CD4-positive, alpha-beta T cell (primary cell): ENCODE measurements at regions not wholly inside any gene's neighbourhood (a gene's known extent, or its start where the extent isn't known, plus 50 kb on each side); places are given as distances from the start of the nearest gene placed in this dataset.

ENCODE experiments used
- ATAC-seq: fragments of 200-7000 bp; cut with Tn5 transposase; one replicate; pipeline ENCODE4 v1.10.0; 2022; ENCODE audit warnings: mild to moderate bottlenecking; ENCODE audit not compliant: poor library complexity
- CTCF ChIA-PET: fragments of 350-600 bp; sonication (Branson Sonifier 250); formaldehyde crosslinking; loops from one replicate; lab custom pipeline; 2021; ENCODE audit warnings: antibody characterized with exemption, inconsistent platforms; lab: Charles Lee
- POLR2A ChIA-PET: fragments of 350-600 bp; sonication (Branson Sonifier 250); formaldehyde crosslinking; loops from one replicate; lab custom pipeline; 2021; ENCODE audit warnings: antibody characterized with exemption, inconsistent platforms; lab: Charles Lee
- DNase-seq, 14 experiments: peaks; one replicate each; pipeline ENCODE4 v3.0.0-alpha.2; 2013 to 2020; ENCODE audit warnings: mixed read lengths in 2 of 14
- H3K27ac ChIP-seq, 2 donors: one replicate each; pipeline versions ENCODE4 v1.5.1 to v1.7.0; 2013; ENCODE audit warnings: low read length in 2 of 2, low read depth in 1 of 2, mild to moderate bottlenecking in 1 of 2
- H3K27me3 ChIP-seq, 2 experiments: 1 replicate in 1 of 2; 2 replicates in 1 of 2; pipeline versions ENCODE4 v1.6.1 to v1.7.0; 2013; ENCODE audit warnings: low read length in 2 of 2, control low read depth in 1 of 2, mild to moderate bottlenecking in 1 of 2, moderate library complexity in 1 of 2; ENCODE audit not compliant: insufficient read depth in 2 of 2, control insufficient read depth in 1 of 2
- H3K36me3 ChIP-seq: one replicate; pipeline ENCODE4 v1.6.1; 2013; ENCODE audit warnings: low read length, control low read depth; ENCODE audit not compliant: insufficient read depth
- H3K4me1 ChIP-seq: one replicate; pipeline ENCODE4 v1.6.1; 2013; ENCODE audit warnings: low read length, control low read depth; ENCODE audit not compliant: insufficient read depth
- H3K4me3 ChIP-seq: one replicate; pipeline ENCODE4 v1.5.1; 2013; ENCODE audit warnings: mild to moderate bottlenecking, low read length, moderate library complexity
- H3K9me3 ChIP-seq, 2 experiments: 1 replicate in 1 of 2; 2 replicates in 1 of 2; pipeline versions ENCODE4 v1.6.1 to v1.7.0; 2013; ENCODE audit warnings: low read length in 2 of 2, mild to moderate bottlenecking in 2 of 2, control low read depth in 1 of 2, moderate library complexity in 1 of 2; ENCODE audit not compliant: control insufficient read depth in 1 of 2, insufficient read depth in 1 of 2
- H3K27ac Mint-ChIP-seq: one replicate; pipeline ENCODE4 v1.8.0; 2020; ENCODE audit warnings: mixed read lengths
- H3K27me3 Mint-ChIP-seq: one replicate; pipeline ENCODE4 v1.8.0; 2021; ENCODE audit warnings: mixed read lengths
- H3K36me3 Mint-ChIP-seq: one replicate; pipeline ENCODE4 v1.8.0; 2021; ENCODE audit warnings: low read depth, mixed read lengths
- H3K4me1 Mint-ChIP-seq: one replicate; pipeline ENCODE4 v1.8.0; 2021; ENCODE audit warnings: low read depth, mixed read lengths
- H3K4me3 Mint-ChIP-seq: one replicate; pipeline ENCODE4 v1.8.0; 2020; ENCODE audit warnings: mild to moderate bottlenecking, mixed read lengths
- H3K9me3 Mint-ChIP-seq: one replicate; pipeline ENCODE4 v1.8.0; 2020; ENCODE audit warnings: mixed read lengths
- CTCF ChIP-seq: fragments of 200-600 bp; IDR thresholded peaks from one replicate; pipeline ENCODE4 v1.8.0; 2022; ENCODE audit warnings: antibody characterized with exemption, mild to moderate bottlenecking
- intact Hi-C, 2 experiments: fragments of 100-400 bp; cut with DNase I in 1 of 2; cut with micrococcal nuclease in 1 of 2; formaldehyde crosslinking; loops; one replicate each; pipeline versions ENCODE4 v1.15.1 to v1.9.0; 2023 to 2025; cut with DNase I, micrococcal nuclease

GRCh38 chr4:18675586-18676525, 654.3 kb upstream of the LCORL start:
- no peaks in the 10 kb centered on the region for H3K4me1 ChIP-seq
- no peak overlapping the region for H3K4me3 ChIP-seq
- no peak overlapping the region for H3K4me3 Mint-ChIP-seq
- no peaks in the 10 kb centered on the region for H3K27me3 ChIP-seq
- H3K9me3 Mint-ChIP-seq, result no peaks in the 10 kb centered on the region
- intact Hi-C loops, result no loop called here
- ChIA-PET CTCF (interaction anchor here (1.3 kb wide), 1 partner anchor 16 kb away, joined by 3 read pairs; no protein-coding TSS in a partner anchor), POLR2A (no interaction called here)
- no peaks in the 10 kb centered on the region for H3K9me3 ChIP-seq
- DNase-seq (no peak), ATAC-seq (no peak)
- H3K36me3 Mint-ChIP-seq, result no peaks in the 10 kb centered on the region
- TF ChIP-seq CTCF, result no peak
- H3K36me3 ChIP-seq, result no peaks in the 10 kb centered on the region
- H3K27ac Mint-ChIP-seq, result no peak overlapping the region
- no peaks in the 10 kb centered on the region for H3K27me3 Mint-ChIP-seq
- no peaks in the 10 kb centered on the region for H3K4me1 Mint-ChIP-seq
- H3K27ac ChIP-seq, result no peak overlapping the region

- CTCF ChIA-PET, result no interaction called here
- no peak overlapping the region for H3K27ac Mint-ChIP-seq
Measured at GRCh38 chr4:18670034-18670433, 648.5 kb upstream of the LCORL start.

GRCh38 chr4:18669390-18669789, 647.8 kb upstream of the LCORL start:
- Mint-ChIP-seq H3K36me3 (no peaks in the 10 kb centered on the region), H3K9me3 (no peaks in the 10 kb centered on the region), H3K4me3 (no peak overlapping the region), H3K4me1 (no peaks in the 10 kb centered on the region), H3K27me3 (no peaks in the 10 kb centered on the region), H3K27ac (no peak overlapping the region)
- no peaks in the 10 kb centered on the region for H3K9me3 ChIP-seq
- no peaks in the 10 kb centered on the region for H3K27me3 ChIP-seq
- H3K4me3 ChIP-seq, result no peak overlapping the region
- ChIA-PET POLR2A (no interaction called here), CTCF (no interaction called here)
- no peaks in the 10 kb centered on the region for H3K36me3 ChIP-seq
- no peak for TF ChIP-seq CTCF
- ATAC-seq (no peak), DNase-seq (no peak)
- intact Hi-C loops, result no loop called here
- no peaks in the 10 kb centered on the region for H3K4me1 ChIP-seq
- H3K27ac ChIP-seq, result no peak overlapping the region

More at GRCh38 chr4:18670034-18670433, 648.5 kb upstream of the LCORL start:
- intact Hi-C loops, result no loop called here
- Histone ChIP-seq H3K4me1 (no peaks in the 10 kb centered on the region), H3K27ac (no peak overlapping the region), H3K4me3 (no peak overlapping the region), H3K36me3 (no peaks in the 10 kb centered on the region), H3K9me3 (no peaks in the 10 kb centered on the region), H3K27me3 (no peaks in the 10 kb centered on the region)
- Mint-ChIP-seq H3K4me1 (no peaks in the 10 kb centered on the region), H3K27me3 (no peaks in the 10 kb centered on the region), H3K9me3 (no peaks in the 10 kb centered on the region), H3K4me3 (no peak overlapping the region), H3K36me3 (no peaks in the 10 kb centered on the region)
- POLR2A ChIA-PET, result no interaction called here
- ATAC-seq (no peak), DNase-seq (no peak)
- no peak for TF ChIP-seq CTCF
